Fibroblast of lung (primary cell): ENCODE measurements at regions not wholly inside any gene's neighbourhood (a gene's known extent, or its start where the extent isn't known, plus 50 kb on each side); places are given as distances from the start of the nearest gene placed in this dataset.

Experiments
- CTCF ChIP-seq, 2 donors: IDR thresholded peaks in 1 of 2; conservative IDR thresholded peaks in 1 of 2; 1 replicate in 1 of 2; 2 replicates in 1 of 2; pipeline ENCODE4 v1.5.1; 2011 to 2012; ENCODE audit warnings: low read length in 2 of 2, control low read depth in 1 of 2, inconsistent platforms in 1 of 2, low read depth in 1 of 2, mild to moderate bottlenecking in 1 of 2
- EZH2 ChIP-seq: IDR thresholded peaks from 2 replicates; pipeline ENCODE4 v1.5.1; 2012; ENCODE audit warnings: low read length, control low read depth, mild to moderate bottlenecking; ENCODE audit errors: missing control alignments

- TF ChIP-seq CTCF (conservative IDR thresholded peaks at IDR 0.05 in 1 of 2, IDR thresholded peaks at IDR 0.05 in 1 of 2; ENCODE audit: low read depth in 1 of 2, low read length in 2 of 2) (no peak), EZH2 (no peak)
Observed at GRCh38 chr5:74288448-74289108, 351.9 kb downstream of the ENC1 start.
